Bone marrow (tissue), 2 donors: ENCODE measurements at regions not wholly inside any gene's neighbourhood (a gene's known extent, or its start where the extent isn't known, plus 50 kb on each side); places are given as distances from the start of the nearest gene placed in this dataset.
"Not testable (repeated sequence)": the region's sequence is repeated elsewhere in the genome, so short reads cannot be mapped to it uniquely, and the experiment has no call there.

Source experiments
- DNase-seq, 2 donors: peaks; one replicate each; lab custom pipeline; 2025; lab: John Stamatoyannopoulos, UW

DNA sequence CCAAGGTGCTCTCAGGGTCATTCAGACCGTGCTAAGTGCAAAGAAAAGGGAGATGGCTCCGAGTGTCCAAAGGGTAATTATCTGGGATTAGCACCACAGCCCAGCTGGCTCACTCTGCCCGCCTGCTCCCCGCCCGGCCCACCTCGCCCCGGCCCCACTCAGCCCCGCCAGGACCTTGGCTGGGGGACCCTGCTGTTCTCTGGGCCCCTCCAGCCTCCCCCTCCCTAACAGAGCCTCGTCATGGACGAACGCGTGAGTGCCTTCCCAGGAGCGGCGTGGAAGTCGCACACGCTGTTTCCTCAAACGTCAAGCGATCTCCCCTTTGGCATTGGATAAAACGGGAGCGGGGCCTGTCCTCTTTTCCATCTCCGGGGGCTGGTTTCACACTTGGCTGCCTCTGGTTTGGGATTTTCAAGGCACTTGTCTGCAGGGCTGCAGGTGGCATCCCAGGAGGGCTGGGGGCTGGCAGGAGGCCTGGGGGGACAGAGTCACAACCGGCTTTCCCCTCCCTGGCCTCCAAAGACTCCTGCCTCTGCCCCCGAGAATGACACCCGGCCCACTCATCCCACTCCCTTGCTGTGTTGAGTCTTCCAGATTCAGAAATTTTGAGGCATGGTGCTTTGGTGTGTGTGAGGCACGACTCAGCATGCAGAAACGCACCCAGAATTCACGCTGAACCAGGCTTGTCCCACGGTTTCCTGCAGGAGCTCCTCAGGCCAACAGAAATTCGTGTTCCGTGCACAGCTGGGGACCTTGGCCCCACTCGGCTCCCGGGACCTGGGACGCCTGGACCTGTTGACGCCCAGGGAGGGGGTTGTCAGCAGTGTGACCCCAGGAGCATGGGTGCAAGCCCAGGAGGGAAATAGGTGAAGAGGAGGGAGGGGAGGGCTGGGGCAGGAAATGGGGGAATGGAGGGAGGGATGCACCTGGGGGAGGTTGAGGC is 110.0 kb downstream of the PDGFA start:
- DNase-seq: no peak

DNA sequence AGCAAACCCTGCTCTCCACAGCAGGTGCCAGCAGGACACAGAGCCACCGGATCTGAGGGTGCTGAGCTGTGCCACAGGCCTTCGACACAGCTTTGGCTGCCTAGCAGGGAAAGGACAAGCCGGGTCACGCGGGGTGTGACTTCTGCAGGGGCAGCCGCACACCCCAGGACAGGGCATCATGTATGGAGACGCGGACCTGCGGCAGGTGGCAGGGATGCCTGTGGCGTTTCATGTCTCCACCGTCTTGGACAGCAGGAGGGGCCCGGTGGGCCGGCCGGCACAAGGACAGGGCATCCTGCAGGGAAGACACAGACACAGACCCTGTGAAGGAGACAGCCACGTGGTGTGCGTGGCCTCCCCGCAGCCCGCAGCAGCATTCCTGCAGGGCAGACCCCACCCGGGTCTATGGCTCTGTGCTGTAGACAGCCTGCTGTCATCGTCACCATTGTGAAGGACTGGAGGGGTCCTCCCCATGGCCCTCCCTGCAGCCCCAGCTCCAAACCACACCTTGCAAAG is 109.2 kb downstream of the PDGFA start:
- no peak for DNase-seq

DNA sequence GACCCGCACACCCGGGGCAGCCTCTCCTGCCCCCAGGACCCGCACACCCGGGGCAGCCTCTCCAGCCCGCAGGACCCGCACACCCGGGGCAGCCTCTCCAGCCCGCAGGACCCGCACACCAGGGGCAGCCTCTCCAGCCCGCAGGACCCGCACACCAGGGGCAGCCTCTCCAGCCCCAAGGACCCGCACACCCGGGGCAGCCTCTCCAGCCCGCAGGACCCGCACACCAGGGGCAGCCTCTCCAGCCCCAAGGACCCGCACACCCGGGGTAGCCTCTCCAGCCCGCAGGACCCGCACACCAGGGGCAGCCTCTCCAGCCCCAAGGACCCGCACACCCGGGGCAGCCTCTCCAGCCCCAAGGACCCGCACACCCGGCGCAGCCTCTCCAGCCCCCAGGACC is 108.5 kb downstream of the PDGFA start:
- DNase-seq: not testable (repeated sequence)

DNA sequence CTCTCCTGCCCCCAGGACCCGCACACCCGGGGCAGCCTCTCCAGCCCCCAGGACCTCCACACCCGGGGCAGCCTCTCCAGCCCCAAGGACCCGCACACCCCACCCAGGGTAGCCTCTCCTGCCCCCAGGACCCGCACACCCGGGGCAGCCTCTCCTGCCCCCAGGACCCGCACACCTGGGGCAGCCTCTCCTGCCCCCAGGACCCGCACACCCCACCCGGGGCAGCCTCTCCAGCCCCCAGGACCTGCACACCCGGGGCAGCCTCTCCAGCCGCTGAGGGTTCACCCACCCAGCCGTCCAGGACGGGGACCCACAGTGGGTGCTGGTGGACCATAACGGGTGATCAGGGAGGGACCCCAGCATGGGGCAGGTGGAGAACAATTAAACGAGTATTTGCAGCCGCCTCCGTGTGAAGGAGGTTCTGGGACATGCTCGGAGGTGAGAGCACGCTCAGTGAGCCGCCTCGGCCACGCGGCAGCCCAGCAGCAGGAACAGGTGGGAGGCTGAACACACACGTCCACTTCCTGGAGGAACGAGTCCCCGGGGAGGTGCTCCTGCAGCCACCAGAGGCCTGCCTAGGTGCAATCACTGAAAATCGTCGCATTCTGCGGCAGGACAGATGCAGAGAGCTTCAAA is 107.9 kb downstream of the PDGFA start:
- no peak for DNase-seq

DNA sequence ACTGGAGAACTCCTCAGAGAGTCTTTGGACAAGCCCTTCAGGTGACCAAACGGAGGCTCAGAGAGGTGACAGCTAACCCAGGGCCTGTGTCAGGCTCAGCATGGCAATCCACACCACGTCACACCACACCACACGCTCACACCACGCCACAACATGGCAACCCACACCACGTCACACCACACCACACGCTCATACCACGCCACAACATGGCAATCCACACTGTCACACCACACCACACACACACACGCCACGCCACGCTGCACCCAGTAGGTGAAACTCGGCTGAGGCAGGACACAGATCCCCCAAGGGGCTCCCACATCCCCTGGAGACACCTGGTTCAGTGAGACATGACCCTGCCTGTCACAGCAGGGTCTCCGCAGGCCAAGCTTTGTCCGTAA is 107.3 kb downstream of the PDGFA start:
- DNase-seq: no peak

DNA sequence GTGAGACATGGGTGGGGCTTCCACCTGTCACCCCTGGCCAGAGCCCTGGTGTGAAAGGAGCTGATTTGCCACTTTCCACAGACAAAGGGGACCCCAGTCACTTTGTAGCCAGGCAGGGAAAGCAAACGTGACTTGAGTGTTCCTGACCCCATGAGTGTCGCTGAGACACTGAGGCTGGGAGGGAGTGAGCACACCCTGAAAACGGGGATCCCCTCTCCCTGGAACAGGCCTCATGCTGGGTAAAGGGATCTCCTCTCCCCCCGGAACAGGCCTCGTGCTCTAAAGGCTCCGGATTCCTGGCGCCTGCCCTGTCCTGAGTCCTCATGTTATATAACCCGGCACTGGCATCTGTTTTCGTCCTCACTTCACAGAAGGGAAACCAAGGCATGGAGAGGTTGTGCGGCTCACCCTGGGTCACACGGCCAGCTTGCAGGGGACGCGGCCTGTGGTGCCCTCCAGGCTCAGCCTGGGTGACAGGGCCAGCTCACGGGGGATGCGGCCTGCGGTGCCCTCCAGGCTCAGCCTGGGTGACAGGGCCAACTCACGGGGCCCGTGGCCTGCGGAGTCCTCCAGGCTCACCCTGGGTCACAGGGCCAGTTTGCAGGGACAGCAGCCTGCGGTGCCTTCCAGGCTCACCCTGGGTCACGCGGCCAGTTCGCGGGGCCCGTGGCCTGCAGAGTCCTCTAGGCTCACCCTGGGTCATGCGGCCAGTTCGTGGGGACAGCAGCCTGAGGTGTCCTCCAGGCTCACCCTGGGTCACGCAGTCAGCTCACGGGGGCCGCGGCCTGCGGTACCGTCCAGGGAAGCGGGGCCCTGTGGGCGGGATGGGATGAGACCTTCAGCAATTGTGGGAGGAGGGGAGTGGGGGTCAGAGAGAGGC is 104.7 kb downstream of the PDGFA start:
- no peak for DNase-seq

DNA sequence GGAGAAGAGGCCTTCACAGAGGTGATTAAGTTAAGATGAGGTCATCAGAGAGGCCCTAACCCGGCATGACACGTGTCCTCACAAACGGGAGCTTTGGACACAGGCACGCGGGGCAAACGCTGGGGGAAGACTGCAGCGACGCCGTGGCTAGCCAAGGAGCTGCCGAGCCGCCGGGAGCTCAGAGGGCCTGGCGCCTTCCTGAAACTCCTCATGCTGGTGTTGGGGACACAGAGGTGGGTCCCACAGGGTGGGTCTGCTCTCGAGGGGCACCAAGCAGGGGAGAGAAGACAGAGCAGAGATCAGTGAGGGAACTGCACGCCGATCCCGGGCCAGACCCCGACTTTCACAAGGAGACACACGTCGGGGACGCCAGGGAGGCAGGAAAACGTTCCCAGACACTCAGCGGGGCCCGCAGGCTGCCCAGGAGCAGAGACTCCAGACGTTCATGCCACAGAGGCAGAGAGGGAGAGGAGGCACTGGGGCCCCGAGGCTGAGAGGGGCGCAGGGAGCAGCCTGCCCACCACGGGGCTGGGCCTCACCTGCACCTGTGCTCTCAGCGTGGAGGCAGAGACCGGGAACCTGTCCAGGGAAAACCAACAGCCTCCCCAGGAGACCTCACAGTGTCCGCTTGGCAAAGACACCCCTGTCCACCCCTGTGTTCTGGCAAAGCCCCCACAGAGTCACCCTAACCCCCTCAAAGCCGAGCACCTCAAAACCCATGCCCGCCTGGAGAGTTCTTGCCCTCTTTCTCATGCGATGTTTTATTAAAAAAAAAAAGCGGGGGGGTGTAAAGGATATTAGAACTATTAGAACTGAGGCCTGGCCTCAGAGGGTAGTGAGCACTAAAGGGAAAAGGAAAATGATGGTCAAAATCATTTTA is 103.8 kb downstream of the PDGFA start:
- DNase-seq: no peak

DNA sequence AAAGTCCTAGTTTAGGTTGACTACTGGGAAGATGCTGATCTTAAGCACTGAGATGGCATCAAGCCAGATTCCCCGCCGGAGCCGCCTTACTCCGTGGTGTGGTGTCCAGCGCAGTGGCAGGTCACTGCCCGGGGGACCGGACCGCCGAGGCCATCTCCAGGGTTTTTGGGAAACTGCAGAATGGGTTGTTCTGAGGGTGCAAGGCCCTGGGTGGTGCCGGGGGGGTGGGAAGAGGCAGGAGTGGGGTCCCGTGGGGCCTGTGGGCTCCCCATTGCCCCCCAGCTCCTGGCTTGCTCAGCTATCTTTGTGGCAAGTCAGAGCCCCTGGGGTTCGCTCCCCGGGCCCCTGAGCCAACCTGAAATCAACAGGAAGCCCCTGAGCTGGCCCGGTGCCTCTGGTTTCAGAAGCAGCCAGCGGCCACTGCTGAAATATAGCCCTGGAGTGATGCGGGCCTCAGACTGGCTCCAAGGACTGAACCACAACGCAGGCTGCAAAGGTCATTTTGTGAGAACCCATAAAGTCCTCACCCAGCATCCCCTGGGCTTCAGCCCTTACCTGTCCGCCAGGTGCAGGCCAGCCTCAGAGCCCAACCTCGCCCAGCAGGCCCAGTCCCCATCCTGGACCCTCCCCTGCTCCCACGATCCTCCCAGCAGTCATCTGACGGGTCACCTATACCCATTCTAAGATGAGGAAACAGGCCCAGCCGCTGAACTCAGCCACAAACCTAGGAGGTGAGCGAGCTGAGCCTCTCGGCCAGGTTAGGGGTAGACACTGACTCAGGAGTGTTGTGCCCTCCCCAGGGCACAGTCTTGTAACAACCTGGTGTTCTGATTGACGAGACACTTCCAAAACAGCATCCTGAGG is 102.7 kb downstream of the PDGFA start:
- DNase-seq: no peak

DNA sequence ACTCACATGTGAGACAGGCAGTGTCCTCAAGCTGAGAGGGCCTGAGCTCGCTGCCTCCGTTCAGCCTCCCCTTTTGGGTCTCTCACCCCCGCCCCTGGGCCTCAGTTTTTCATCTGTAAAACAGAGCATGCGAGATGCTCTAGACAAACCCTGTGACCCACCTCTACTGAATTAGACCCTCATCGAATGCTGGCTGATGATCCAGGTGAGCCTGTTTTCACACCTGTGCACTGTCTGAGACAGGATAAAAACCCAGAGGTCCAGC is 102.1 kb downstream of the PDGFA start:
- DNase-seq: no peak

DNA sequence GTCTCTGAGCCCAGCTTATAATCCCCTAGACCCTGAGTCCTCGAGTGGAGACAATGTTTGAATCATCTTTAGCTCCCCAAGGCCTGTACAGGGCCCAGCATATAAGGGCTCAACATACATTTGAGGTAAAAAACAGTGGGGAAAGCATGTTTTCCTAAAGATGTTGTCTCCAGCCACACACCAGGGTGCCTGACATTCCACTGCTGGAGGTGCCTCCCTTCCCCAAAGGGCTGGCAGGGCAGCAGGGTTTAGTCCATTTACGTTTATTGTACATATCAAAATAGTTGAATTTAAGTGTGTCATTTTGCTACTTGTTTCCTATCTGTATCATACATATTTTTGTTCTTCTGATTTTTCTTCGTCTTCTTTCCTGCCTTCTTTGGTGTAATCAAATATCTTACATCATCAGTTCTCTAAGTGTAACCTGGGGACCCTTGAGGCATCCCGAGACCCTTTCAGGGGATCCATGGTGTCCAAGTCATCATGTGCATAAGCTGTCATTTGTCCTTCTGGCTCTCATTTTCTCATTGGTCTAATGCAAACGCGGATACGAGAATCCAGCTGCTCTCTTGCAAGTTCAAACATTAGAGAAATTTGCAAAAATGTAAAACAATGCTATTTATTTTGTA is 101.6 kb downstream of the PDGFA start:
- DNase-seq: no peak

DNA sequence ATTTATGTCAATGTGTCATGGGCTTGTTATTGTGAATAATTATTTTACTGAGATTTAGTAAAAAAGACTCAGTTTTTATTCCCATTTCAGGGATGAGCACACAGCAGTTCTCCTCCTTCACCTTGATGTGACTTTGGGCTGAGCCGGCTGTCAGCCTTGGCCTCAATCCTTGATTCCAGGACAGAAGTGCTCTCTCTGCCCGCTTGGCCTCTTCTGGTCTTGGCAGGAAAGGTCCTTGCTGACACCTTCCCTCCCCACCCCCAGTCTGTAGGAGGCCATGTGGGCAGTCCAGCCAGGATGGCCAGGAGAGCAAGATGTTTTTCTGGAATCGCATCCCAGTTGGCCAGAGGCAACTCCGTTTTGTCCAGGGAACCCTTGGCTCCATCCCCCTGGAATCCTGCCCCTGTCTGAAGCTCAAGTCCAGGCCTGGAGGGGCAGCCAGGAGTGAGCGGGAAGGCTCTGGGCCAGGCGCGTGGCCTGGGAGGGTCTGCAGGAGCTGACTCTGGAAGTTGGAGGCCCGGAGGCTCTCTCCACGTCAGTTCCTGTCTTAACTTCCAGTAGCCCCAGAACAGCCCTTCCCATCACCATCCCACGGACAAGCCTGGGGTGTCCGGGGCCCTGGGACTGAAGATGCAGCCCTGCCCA is 100.9 kb downstream of the PDGFA start:
- no peak for DNase-seq

DNA sequence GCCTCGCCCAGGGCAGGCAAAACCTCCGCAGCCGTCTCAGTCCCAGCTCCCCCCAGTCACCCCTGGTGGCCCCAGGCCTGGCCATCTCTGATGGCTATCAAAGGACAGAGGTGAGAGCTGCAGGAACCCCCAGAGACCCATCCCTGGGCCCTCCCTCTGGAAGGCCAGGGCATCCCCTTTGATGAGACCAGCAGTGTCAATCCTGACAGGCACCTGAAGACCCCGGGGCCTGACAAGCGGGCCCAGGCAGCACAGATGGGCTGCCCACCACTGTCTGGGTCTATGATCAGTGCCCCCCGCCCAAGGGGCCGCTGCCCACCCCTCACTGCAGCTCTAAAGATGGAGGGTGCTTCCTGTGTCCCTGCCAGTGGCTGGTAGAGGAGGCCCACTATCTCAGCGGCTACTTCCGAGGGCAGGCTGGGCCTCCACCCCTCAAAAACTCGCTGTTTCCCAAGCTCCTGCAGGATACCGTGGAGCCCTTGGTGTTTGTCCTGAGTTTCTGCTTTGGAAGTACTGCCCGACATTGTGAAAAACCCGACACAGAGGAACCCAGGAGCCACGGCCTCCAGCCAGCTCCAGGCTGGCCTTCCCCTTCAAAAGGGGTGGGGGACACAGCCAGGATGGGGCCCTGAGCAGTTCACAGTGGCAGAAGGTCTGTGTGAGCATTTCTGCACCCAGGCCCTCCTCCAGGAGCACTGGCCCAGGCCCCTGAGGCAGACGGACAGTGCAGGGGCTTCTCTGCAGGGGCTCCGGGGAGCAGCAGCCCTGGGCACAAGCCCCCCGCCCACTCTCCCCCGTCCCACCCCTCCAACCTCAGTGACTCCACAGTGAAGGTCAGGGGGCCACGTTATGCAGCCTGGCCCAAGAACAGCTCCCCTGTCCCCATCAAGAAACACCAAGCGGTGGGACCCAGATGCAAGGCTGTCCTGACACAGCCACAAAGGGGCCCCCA is 99.2 kb downstream of the PDGFA start:
- no peak for DNase-seq

DNA sequence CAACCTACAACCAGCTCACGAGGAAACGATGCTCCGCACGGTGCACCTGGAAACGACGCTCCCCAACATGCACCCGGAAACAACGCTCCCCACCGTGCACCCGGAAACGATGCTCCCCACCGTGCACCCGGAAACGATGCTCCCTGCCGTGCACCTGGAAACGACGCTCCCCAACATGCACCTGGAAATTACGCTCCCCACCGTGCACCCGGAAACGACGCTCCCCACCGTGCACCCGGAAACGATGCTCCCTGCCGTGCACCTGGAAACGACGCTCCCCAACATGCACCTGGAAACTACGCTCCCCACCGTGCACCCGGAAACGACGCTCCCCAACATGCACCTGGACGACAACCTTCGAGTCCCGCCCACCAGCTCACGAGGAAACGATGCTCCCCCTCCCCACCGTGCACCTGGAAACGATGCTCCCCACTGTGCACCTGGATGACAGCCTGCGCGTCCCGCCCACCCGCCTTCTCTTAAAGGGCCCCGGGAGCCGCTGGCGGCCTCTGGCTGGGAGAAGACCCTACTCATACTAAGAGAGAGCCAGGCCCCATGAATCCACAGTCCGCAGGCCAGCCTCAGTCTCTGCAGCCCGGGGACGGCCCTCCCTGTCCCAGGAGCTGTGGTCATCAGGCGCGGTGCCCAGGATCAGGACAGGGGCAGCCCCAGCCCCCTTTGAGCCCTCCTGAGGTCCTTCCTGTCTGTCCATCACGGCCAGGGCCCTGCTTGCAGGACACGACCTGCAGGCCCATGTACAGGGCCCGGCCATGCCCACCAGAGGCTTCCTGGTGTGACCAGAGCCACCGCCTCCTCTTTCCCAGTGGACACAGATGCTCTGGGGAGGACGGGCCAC is 98.3 kb downstream of the PDGFA start:
- DNase-seq: no peak

DNA sequence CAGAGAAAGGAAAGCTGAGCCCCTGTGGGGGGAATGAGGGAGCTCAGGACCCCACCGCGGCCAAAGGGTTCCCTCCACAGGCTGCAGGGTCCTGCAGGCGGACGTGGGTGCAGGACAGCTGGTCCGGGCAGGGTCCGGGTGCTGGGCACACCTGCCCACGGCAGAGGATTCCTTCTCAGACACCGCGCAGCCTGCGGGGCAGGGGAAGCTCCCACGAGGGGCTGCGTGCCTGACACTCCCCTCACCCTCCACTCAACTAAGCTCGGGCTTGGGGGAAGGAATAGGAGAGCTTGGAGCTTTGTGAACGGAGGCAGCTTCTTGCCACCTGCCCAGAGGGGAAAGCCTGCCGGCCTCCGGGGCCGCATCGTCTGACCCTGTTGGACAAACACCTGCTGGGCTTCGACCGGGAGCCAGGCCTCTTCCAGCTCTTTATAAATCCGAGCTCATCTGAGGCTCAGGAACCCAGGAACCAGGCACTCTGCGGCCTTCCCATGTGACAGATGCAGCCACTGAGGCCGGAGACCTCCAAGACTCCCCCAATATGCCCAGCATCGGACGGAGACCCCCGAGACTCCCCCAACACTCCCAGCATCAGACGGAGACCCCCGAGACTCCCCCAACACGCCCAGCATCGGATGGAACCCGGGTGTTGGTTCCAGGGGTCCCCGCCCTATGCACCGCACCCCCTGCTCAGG is 97.3 kb downstream of the PDGFA start:
- no peak for DNase-seq

DNA sequence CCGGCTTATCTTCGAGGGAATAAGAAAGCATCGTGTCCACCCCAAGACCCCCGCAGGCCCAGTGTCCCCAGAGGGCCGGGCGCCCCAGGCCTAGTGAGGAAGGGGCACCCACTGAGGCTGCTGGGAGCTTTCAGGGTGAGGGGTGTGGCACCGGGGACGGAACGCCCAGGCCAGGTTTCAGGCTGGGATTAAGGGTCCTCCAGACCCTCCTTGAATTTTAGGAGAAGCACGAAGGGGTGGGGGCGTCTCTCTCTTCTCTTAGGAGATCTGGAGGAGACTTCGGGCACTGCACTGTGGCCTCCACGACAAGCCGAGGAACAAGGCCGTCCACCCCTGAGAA is 96.8 kb downstream of the PDGFA start:
- DNase-seq: no peak

DNA sequence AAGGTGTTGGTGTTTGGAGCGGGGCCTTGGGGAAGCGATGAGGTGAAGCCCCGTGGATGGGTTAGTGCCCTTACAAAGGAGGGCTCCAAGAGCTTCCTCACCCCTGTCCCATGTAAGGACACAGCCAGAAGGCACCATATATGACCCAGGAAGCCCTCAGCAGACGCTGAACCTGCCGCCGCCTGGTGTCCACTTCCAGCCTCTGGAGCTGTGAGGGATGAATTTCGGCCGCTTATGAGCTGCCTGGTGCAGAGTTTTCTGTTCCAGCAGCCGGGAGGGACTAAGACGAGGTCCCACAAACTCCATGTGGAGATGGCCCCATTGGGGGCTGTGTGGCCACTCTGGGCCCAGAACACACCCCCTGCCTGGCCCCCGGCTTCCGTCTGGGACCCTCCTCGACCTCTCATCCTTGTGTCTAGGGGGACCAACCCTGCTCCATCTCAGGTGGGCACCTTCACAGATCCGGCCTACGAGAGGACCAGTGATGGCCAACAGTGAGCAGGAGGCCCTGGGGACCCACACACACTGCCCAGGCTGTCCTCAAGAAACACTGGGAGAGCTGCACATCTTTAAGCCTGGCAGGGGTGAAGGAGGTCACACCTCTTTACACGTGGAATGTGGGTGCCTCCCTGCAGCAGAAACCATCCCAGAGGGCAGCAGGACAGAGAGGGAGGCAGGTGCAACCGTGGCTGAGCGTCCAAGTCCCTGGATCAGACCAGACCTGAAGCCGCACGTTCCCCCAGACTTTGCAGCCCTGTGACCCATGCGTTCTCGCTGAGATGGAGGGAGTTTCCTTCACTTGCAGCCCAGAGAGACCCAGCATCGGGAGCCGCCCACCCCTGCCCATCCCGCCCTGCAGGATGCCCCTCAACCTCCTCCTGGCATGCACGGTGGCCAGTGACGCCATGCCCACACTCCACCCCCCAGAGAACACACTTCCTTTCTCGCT is 96.1 kb downstream of the PDGFA start:
- DNase-seq: no peak
